Fibroblast of peridontal ligament (primary cell): ENCODE measurements at regions not wholly inside any gene's neighbourhood (a gene's known extent, or its start where the extent isn't known, plus 50 kb on each side); places are given as distances from the start of the nearest gene placed in this dataset.
"Not testable (repeated sequence)": the region's sequence is repeated elsewhere in the genome, so short reads cannot be mapped to it uniquely, and the experiment has no call there.

ENCODE experiments used
- DNase-seq: peaks from one replicate; pipeline ENCODE4 v3.0.0-alpha.2; 2010; ENCODE audit errors: extremely low read depth

DNA sequence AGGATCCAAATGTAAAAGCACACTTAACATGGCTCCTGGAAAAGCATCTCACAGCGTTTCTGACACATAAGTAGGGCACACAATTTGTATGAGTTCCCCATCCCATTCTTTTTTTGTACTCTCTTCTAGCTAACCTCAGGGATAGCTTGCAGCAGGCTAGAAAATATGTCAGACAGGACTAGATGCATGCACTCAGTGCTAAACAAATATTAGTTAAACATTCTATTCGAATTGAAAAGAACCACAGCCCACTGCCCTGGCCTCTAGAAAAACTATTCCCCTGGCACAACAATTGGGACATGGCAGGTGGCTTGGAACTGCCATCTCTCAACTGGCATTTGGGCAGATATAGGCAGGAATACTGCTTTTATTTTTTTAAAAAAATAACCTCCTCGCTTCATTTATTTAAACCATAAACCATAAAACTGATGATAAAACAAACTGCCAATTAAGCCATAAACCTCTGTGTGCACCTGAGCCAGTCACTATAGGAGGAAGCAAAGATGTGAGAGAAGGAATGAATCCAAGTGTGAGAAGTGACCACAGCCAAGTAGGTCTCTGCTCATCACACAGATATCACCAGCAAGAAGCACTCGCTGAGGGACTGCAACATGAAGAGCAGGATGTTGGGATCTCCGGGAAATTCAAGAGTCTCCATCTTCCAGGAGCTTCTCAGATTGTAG is 394.1 kb downstream of the NEBL start:
- DNase-seq, result no peak

- DNase-seq, result no peak
These were observed 402.6 kb downstream of the NEBL start for GRCh38 chr10:20494474-20494873.

GRCh38 chr10:20492447-20492846 is 404.7 kb downstream of the NEBL start:
- no peak for DNase-seq

GRCh38 chr10:20489961-20490360 is 407.1 kb downstream of the NEBL start:
- DNase-seq, result no peak

- DNase-seq, result no peak
These were observed 410.3 kb downstream of the NEBL start for GRCh38 chr10:20486791-20487190.

DNA sequence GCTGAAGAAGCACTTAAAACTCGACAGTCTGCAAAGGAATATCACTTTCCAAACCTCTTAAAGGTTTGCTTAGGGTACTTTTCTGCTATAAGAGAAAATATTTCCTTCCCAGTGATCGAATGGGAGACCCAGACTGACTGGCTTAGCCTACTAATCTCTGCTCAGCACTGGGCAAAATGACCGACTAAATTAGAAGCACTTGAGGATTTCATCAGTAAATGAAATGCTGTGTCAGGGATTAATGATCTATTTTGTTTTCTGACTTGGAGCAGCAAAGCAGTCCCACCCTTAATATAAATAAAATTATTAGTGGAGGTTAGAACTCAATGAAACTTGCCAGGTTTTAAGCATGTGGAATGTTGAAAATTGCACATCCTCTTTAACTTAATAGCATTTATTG is 411.6 kb downstream of the NEBL start:
- no peak for DNase-seq

GRCh38 chr10:20481054-20481453 is 416.1 kb downstream of the NEBL start:
- no peak for DNase-seq

- not testable (repeated sequence) for DNase-seq
These were observed 416.5 kb downstream of the NEBL start for GRCh38 chr10:20480575-20480974.

- no peak for DNase-seq
These were observed 423.0 kb downstream of the NEBL start for GRCh38 chr10:20474064-20474463.

DNA sequence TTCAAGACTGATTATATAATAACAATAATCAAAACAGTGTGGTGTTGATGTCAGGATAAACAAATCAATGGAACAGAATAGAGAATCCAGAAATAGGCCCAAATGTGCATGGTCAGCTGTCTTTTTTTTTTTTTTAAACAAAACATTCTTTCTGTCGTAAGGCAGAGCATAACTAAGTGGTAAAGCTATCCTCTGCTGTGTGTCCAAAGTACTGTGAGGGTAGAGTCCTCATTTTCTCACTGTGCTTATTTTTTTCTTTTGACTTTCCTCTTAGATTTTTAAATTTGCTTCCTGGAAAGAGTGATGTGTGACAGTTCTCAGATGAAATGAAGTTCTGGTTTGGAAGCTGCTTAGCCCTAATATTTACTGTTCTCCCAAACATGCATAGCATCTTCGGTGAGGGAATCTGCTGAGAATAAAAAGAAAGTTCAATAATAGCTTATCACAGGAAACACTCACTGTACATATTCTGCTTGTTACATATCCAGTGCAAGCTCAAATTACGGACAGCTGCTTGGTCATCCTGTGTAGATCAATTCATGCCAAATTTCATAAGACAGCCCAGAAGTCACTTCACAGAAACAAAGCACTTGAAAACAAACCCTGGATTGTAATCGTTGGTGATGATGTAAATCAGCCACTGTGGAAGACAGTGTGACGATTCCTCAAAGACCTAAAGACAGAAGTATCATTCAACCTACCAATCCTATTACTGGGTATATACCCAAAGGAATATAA is 423.9 kb downstream of the NEBL start:
- DNase-seq, result no peak

- no peak for DNase-seq
These were observed 430.4 kb downstream of the NEBL start for GRCh38 chr10:20466731-20467130.

GRCh38 chr10:20457649-20458048 is 439.5 kb downstream of the NEBL start:
- no peak for DNase-seq

DNA sequence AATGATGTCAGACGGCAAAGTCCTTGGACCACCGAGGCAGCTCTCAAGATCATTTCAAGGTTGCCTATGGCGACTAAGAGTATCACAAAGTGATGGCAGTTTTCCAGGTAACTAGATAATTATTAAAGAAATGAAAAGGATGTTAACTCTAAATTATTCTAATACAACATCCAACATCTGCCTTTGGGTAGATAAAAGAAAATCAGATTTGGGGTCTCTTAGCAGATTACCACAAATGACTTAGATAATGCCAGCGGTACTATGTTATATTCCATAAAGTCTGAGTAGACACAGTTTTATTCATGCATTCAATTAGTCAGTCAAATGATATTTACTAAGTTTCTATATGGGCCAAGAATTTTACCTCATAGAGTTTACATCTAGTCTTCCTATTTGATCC is 441.3 kb downstream of the NEBL start:
- no peak for DNase-seq

DNA sequence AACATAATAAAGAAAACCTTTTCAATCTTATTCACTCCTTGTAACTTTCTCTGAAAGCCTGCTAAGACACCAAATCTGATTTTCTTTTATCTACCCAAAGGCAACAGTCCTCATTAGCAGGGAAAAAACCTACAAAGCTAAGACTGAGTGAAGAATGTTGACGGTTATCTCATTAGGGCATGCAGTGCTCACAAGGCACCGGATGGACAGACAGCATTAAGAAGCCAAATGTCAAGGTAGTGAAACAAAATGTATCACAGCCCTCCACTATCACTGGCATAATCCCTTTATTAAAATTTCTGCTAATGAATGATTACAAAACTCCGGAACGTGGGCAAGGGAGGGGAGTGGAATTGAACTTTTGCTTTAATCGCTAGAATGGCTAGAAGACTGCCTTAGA is 442.8 kb downstream of the NEBL start:
- no peak for DNase-seq

DNA sequence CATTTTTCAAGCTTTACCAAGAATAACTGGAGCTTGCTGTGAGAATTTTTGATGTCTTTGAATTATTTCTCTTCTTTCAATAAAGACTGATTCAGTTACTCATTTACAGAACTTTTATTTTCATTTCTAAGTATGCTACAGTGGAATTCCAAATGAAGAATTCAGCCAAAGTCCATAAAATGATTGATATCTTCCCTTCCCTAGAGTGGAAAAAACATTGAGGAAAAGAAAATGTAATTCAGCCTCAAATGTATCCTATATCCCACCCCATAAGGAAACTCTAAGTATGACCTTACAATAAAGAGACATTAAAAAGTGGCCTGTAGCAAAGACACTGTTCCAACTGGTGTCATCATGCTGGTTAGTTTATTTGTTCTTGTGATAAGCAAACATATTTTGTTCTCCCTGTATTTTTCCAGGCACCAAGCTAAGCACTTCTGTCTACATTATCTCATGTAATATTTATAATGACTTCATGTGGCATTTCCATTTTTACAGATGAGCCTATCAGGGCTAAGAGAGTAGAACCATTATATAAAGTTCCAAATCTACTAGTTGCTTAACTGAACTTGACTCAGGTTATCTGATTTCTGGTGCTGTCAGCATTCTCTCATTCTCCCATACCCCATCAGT is 450.4 kb downstream of the NEBL start:
- DNase-seq, result no peak

DNA sequence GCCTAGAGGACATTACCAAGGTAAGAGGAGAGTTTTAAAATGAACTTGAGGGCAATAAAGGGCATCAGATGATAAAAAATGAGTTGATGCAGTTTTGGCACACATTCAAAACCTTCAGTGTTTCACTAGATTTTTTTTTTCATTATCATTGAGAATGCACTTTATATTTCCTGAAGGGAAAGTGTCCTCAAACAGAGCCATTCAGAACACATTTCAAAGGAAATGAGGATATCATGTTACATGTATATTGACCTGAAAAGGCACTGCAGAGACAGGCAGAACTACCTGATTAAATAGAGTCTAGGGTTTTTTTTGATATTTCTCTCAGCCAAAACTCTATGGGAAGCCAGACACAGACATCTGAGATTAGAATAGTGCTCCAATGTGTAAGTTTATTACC is 454.0 kb downstream of the NEBL start:
- DNase-seq, result no peak

DNA sequence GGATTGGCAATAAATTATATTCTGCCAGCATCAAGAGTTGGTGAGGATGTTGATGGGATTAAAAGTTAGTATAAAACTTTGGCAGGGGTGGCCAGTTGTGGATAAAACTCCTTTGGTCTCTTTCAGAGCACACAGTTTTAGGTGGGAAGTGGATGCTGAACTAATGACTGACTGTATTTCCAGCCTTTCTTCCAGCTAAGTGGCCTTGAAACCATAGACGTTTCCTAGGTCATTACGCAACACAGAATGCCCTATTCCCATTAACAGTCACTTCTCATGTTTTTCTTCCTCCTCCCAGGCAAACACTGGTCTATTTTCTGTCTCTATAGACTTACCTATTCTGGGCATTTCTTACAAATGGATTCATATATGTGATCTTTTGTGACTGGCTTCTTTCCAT is 467.4 kb downstream of the NEBL start:
- no peak for DNase-seq

- no peak for DNase-seq
These were observed 469.3 kb downstream of the NEBL start for GRCh38 chr10:20427821-20428220.

DNA sequence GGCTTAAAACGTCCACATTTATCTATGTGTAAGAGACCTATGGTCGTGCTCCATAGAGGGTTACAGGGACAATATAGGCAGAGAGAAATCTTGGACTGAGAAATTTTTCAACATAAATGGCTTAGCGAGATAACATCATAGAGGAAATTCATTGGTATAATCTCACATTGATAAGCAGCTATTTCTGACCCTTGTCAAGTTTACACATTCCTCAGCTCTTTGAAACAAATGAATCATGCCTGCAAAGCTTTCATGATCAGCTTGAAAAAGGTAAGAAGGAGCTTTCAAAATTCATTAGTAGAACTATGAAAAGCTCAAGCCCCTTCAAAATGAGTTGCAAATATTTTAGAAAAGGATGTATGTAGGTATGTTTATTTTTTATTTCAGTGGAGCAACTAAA is 478.8 kb downstream of the NEBL start:
- DNase-seq, result no peak

DNA sequence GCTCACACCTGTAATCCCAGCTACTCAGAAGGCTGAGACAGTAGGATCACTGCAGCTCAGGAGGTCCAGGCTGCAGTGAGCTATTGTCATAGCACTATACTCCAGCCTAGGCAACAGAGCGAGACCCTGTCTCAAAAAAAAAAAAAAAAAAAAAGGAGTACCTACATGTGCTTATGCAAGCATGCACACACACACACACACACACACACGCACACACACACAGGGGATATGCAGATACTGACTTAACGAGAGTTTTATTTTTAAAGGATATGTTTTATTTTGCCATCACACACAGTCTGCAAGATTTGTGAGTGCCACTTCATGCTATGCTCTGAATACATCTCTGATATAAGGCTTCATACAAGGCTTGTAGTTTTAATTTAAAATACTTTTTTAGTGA is 479.3 kb downstream of the NEBL start:
- DNase-seq, result no peak

DNA sequence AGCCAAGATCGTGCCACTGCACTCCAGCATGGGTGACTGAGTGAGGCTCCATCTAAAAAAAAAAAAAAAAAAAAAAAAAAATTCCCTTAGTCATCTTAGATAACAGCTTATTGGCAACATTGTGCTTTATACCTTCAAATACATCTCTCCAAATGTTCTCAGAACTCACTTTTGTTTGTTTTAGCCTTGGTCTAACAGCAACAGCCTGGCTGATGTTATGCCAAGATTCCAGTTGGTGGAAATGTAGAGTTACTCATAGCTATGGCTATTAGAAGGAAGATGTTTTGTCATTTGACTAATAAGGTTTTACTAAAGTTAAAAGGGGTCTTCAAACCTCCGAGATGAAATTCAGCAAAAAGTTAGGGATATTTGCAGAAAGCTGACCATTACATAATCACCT is 481.4 kb downstream of the NEBL start:
- DNase-seq, result no peak

DNA sequence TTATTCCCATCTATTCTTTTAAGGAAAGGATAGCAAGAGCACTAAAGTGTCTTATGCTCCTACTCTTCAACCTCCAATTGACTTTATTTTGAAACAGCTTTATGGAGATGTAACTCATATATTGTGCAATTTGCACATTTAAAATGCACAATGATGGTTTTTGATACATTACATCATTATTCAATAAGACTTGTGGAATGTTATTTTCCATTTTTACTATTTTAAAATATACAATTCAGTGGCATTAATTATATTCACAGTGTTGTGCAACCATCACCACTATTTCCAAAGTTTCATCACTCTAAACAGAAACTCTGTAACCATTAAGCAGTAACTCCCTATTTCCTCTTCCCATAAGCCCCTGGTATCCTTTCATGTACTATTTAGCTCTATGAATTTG is 489.8 kb downstream of the NEBL start:
- no peak for DNase-seq
